PC-3 (cell line): ENCODE measurements at regions not wholly inside any gene's neighbourhood (a gene's known extent, or its start where the extent isn't known, plus 50 kb on each side); places are given as distances from the start of the nearest gene placed in this dataset.

Experiments used
- ATAC-seq: fragments of 200-7000 bp; cut with Tn5 transposase; 2 replicates; pipeline ENCODE4 v1.9.1; 2020; ENCODE audit warnings: mild to moderate bottlenecking, moderate library complexity
- BruUV-seq: library from RNA; stranded (reverse); fragments of 400-500 nt; replicated peaks from 2 replicates; lab custom pipeline; 2021; lab: Mats Ljungman, UMichigan
- CTCF ChIA-PET: fragments of 300-600 bp; sonication (Branson Sonifier 250); formaldehyde crosslinking; loops from one replicate; lab custom pipeline; 2022; ENCODE audit warnings: antibody characterized with exemption; lab: Charles Lee
- POLR2A ChIA-PET: fragments of 300-600 bp; sonication (Branson Sonifier 250); formaldehyde crosslinking; loops from one replicate; lab custom pipeline; 2022; ENCODE audit warnings: antibody characterized with exemption; ENCODE audit not compliant: unreplicated experiment; lab: Charles Lee
- DNase-seq: peaks from one replicate; pipeline ENCODE4 v3.0.0-alpha.2; 2015
- H2AFZ ChIP-seq: fragments of 300-600 bp; sonication (generic); 2 replicates; pipeline ENCODE4 v1.6.0; 2016; ENCODE audit warnings: antibody characterized with exemption, low read length
- H3F3A ChIP-seq: fragments of 300-600 bp; sonication (generic); one replicate; pipeline ENCODE4 v1.6.0; 2017; ENCODE audit warnings: antibody characterized with exemption, low read length, control low read depth, mild to moderate bottlenecking; ENCODE audit not compliant: unreplicated experiment
- H3K27ac ChIP-seq: fragments of 300-600 bp; sonication (generic); 2 replicates; pipeline ENCODE4 v1.5.1; 2016; ENCODE audit warnings: mild to moderate bottlenecking, low read length
- H3K27me3 ChIP-seq: fragments of 300-600 bp; sonication (generic); 2 replicates; pipeline ENCODE4 v1.6.1; 2016; ENCODE audit warnings: low read length, mixed read lengths
- H3K36me3 ChIP-seq: fragments of 300-600 bp; sonication (generic); 2 replicates; pipeline ENCODE4 v1.6.1; 2016; ENCODE audit warnings: low read depth, mixed run types, low read length, mixed read lengths
- H3K4me1 ChIP-seq: fragments of 300-600 bp; sonication (generic); 2 replicates; pipeline ENCODE4 v1.5.1; 2016; ENCODE audit warnings: low read length; ENCODE audit not compliant: insufficient read depth
- H3K4me2 ChIP-seq: fragments of 300-600 bp; sonication (generic); 2 replicates; pipeline ENCODE4 v1.6.0; 2016; ENCODE audit warnings: low read length
- H3K4me3 ChIP-seq: fragments of 300-600 bp; sonication (generic); 2 replicates; pipeline ENCODE4 v1.5.1; 2016; ENCODE audit warnings: mild to moderate bottlenecking, low read length, mixed read lengths
- H3K79me2 ChIP-seq: fragments of 300-600 bp; sonication (generic); 2 replicates; pipeline ENCODE4 v1.6.1; 2017; ENCODE audit warnings: low read length, mixed read lengths
- H3K9ac ChIP-seq: fragments of 300-600 bp; sonication (generic); 2 replicates; pipeline ENCODE4 v1.6.0; 2016; ENCODE audit warnings: mild to moderate bottlenecking, low read length
- H3K9me2 ChIP-seq: fragments of 300-600 bp; sonication (generic); replicated peaks from 2 replicates; pipeline ENCODE4 v1.6.1; 2016; ENCODE audit warnings: mixed run types, low read length, mixed read lengths
- H3K9me3 ChIP-seq: fragments of 300-600 bp; sonication (generic); 2 replicates; pipeline ENCODE4 v1.6.1; 2016; ENCODE audit warnings: low read length, mixed read lengths
- H4K20me1 ChIP-seq: fragments of 300-600 bp; sonication (generic); 2 replicates; pipeline ENCODE4 v1.6.1; 2016; ENCODE audit warnings: low read length, mixed read lengths
- EZH2 ChIP-seq: fragments of 300-600 bp; sonication (generic); IDR thresholded peaks from one replicate; pipeline ENCODE4 v1.6.1; 2017; ENCODE audit warnings: antibody characterized with exemption, mild to moderate bottlenecking, low read length; ENCODE audit not compliant: unreplicated experiment
- EZH2phosphoT487 ChIP-seq: fragments of 300-600 bp; sonication (generic); IDR thresholded peaks from 2 replicates; pipeline ENCODE4 v1.6.1; 2018; ENCODE audit warnings: mild to moderate bottlenecking, antibody characterized with exemption, low read length, borderline replicate concordance
- intact Hi-C: fragments of 100-400 bp; cut with micrococcal nuclease; formaldehyde crosslinking; loops from 2 replicates; pipeline ENCODE4 v1.9.0; 2023
- TF ChIP-seq, protein P1 (sequence below): fragments of 300-600 bp; sonication (generic); conservative IDR thresholded peaks from 2 replicates; pipeline ENCODE4 v1.5.1; 2017; ENCODE audit warnings: antibody characterized with exemption, low read depth, mild to moderate bottlenecking, low read length

GRCh38 chr14:62101673-62102348, 339.6 kb downstream of the SNAPC1 start:
- Histone ChIP-seq H3K4me3 (no peak overlapping the region), H3K4me1 (no peaks in the 10 kb centered on the region), H3K79me2 (no peaks in the 10 kb centered on the region), H3K9ac (no peak overlapping the region), H3F3A (no peaks in the 10 kb centered on the region), H2AFZ (no peak overlapping the region), H3K27ac (no peak overlapping the region), H4K20me1 (no peaks in the 10 kb centered on the region), H3K9me2 (no peaks in the 10 kb centered on the region), H3K27me3 (no peaks in the 10 kb centered on the region), H3K9me3 (no peaks in the 10 kb centered on the region), H3K36me3 (no peaks in the 10 kb centered on the region; the same call in 1 of the 2 replicates), H3K4me2 (no peak overlapping the region)
- intact Hi-C loops = no loop called here
- no peak for TF ChIP-seq EZH2
- TF ChIP-seq, protein P1, sequence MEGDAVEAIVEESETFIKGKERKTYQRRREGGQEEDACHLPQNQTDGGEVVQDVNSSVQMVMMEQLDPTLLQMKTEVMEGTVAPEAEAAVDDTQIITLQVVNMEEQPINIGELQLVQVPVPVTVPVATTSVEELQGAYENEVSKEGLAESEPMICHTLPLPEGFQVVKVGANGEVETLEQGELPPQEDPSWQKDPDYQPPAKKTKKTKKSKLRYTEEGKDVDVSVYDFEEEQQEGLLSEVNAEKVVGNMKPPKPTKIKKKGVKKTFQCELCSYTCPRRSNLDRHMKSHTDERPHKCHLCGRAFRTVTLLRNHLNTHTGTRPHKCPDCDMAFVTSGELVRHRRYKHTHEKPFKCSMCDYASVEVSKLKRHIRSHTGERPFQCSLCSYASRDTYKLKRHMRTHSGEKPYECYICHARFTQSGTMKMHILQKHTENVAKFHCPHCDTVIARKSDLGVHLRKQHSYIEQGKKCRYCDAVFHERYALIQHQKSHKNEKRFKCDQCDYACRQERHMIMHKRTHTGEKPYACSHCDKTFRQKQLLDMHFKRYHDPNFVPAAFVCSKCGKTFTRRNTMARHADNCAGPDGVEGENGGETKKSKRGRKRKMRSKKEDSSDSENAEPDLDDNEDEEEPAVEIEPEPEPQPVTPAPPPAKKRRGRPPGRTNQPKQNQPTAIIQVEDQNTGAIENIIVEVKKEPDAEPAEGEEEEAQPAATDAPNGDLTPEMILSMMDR = no peak
- TF ChIP-seq EZH2phosphoT487 = no peak
- POLR2A ChIA-PET = no interaction called here
- DNase-seq = no peak
- BruUV-seq = no TSS peak
- CTCF ChIA-PET = no interaction called here
- ATAC-seq = peak; percentile 62

GRCh38 chr14:62102349-62102725, 340.1 kb downstream of the SNAPC1 start:
- TF ChIP-seq, protein P1 = no peak
- TF ChIP-seq EZH2 (no peak), EZH2phosphoT487 (no peak)
- ATAC-seq (no peak), DNase-seq (no peak)
- no peak overlapping the region for H3K9ac ChIP-seq
- H2AFZ ChIP-seq = no peak overlapping the region
- ChIA-PET CTCF (no interaction called here), POLR2A (no interaction called here)
- no peaks in the 10 kb centered on the region; the same call in 1 of the 2 replicates for H3K36me3 ChIP-seq
- no peaks in the 10 kb centered on the region for H3K9me3 ChIP-seq
- no peak overlapping the region for H3K4me3 ChIP-seq
- H3F3A ChIP-seq = no peaks in the 10 kb centered on the region
- no peaks in the 10 kb centered on the region for H3K79me2 ChIP-seq
- H4K20me1 ChIP-seq = no peaks in the 10 kb centered on the region
- no peaks in the 10 kb centered on the region for H3K9me2 ChIP-seq
- intact Hi-C loops = no loop called here
- no peaks in the 10 kb centered on the region for H3K4me1 ChIP-seq
- no peak overlapping the region for H3K27ac ChIP-seq
- BruUV-seq = no TSS peak
- no peaks in the 10 kb centered on the region for H3K27me3 ChIP-seq
- H3K4me2 ChIP-seq = no peak overlapping the region

- DNase-seq (no peak), ATAC-seq (no peak)
- CTCF ChIA-PET = no interaction called here
- TF ChIP-seq, protein P1 = no peak
- TF ChIP-seq EZH2phosphoT487 = no peak
- no peak for TF ChIP-seq EZH2
- Histone ChIP-seq H3K27ac (no peak overlapping the region), H3K9me2 (no peaks in the 10 kb centered on the region), H3K36me3 (no peaks in the 10 kb centered on the region; the same call in 1 of the 2 replicates), H2AFZ (no peak overlapping the region), H3K4me3 (no peak overlapping the region), H3K9ac (no peak overlapping the region), H3K4me2 (no peak overlapping the region), H3K9me3 (no peaks in the 10 kb centered on the region), H3K27me3 (no peaks in the 10 kb centered on the region), H4K20me1 (no peaks in the 10 kb centered on the region), H3K79me2 (no peaks in the 10 kb centered on the region), H3F3A (no peaks in the 10 kb centered on the region), H3K4me1 (no peaks in the 10 kb centered on the region)
- intact Hi-C loops = no loop called here
- BruUV-seq = no TSS peak
- POLR2A ChIA-PET = no interaction called here
Observed at GRCh38 chr14:62103464-62103863, 341.2 kb downstream of the SNAPC1 start.
